SK-N-MC (cell line): ENCODE measurements at regions not wholly inside any gene's neighbourhood (a gene's known extent, or its start where the extent isn't known, plus 50 kb on each side); places are given as distances from the start of the nearest gene placed in this dataset.

Source experiments
- EZH2 ChIP-seq: fragments of 200-600 bp; sonication (generic); IDR thresholded peaks from one replicate; pipeline ENCODE4 v1.6.1; 2017; ENCODE audit warnings: antibody characterized with exemption
- FOXP2 ChIP-seq: optimal IDR thresholded peaks from 2 replicates; pipeline ENCODE3; 2011; ENCODE audit warnings: mild to moderate bottlenecking, moderate library complexity; ENCODE audit not compliant: insufficient read depth; ENCODE audit errors: extremely low read length, control extremely low read depth
- POLR2AphosphoS5 ChIP-seq: IDR thresholded peaks from 2 replicates; pipeline ENCODE4 v1.6.1; 2012; ENCODE audit warnings: mild to moderate bottlenecking, low read depth, low read length, borderline replicate concordance

- TF ChIP-seq EZH2 (no peak), POLR2AphosphoS5 (no peak), FOXP2 (no peak)
Measured at GRCh38 chr12:124462750-124463149, 104.7 kb downstream of the NCOR2 start.
